Calu3 (cell line): ENCODE measurements at regions not wholly inside any gene's neighbourhood (a gene's known extent, or its start where the extent isn't known, plus 50 kb on each side); places are given as distances from the start of the nearest gene placed in this dataset.

Experiments
- BruUV-seq: library from RNA; stranded (reverse); fragments of 400-500 nt; replicated peaks from 2 replicates; lab custom pipeline; 2021; lab: Mats Ljungman, UMichigan
- CTCF ChIA-PET: fragments of 300-600 bp; sonication (Branson Sonifier 250); formaldehyde crosslinking; loops from one replicate; lab custom pipeline; 2022; ENCODE audit warnings: antibody characterized with exemption; lab: Charles Lee
- DNase-seq: peaks from one replicate; pipeline ENCODE4 v3.0.0; 2022
- H3K27ac Mint-ChIP-seq: one replicate; pipeline ENCODE4 v1.8.0; 2022; ENCODE audit warnings: mixed read lengths; ENCODE audit not compliant: unreplicated experiment
- H3K27me3 Mint-ChIP-seq: one replicate; pipeline ENCODE4 v1.8.0; 2022; ENCODE audit warnings: mixed read lengths; ENCODE audit not compliant: unreplicated experiment
- H3K36me3 Mint-ChIP-seq: one replicate; pipeline ENCODE4 v1.8.0; 2022; ENCODE audit warnings: mild to moderate bottlenecking, moderate library complexity, mixed read lengths; ENCODE audit not compliant: insufficient read depth, unreplicated experiment
- H3K4me1 Mint-ChIP-seq: one replicate; pipeline ENCODE4 v1.8.0; 2022; ENCODE audit warnings: mild to moderate bottlenecking, low read depth, mixed read lengths; ENCODE audit not compliant: unreplicated experiment
- H3K4me3 Mint-ChIP-seq: one replicate; pipeline ENCODE4 v1.8.0; 2022; ENCODE audit warnings: mild to moderate bottlenecking, low read depth, moderate library complexity, mixed read lengths; ENCODE audit not compliant: unreplicated experiment
- H3K9me3 Mint-ChIP-seq: one replicate; pipeline ENCODE4 v1.8.0; 2022; ENCODE audit warnings: low read depth, mixed read lengths; ENCODE audit not compliant: unreplicated experiment
- intact Hi-C: fragments of 100-400 bp; cut with micrococcal nuclease; formaldehyde crosslinking; loops from one replicate; pipeline ENCODE4 v1.10.0; 2022; ENCODE audit not compliant: unreplicated experiment
- TF ChIP-seq, protein P1 (sequence below): fragments of 200-600 bp; IDR thresholded peaks from one replicate; pipeline ENCODE4 v1.8.0; 2022; ENCODE audit warnings: antibody characterized with exemption; ENCODE audit not compliant: unreplicated experiment

DNA sequence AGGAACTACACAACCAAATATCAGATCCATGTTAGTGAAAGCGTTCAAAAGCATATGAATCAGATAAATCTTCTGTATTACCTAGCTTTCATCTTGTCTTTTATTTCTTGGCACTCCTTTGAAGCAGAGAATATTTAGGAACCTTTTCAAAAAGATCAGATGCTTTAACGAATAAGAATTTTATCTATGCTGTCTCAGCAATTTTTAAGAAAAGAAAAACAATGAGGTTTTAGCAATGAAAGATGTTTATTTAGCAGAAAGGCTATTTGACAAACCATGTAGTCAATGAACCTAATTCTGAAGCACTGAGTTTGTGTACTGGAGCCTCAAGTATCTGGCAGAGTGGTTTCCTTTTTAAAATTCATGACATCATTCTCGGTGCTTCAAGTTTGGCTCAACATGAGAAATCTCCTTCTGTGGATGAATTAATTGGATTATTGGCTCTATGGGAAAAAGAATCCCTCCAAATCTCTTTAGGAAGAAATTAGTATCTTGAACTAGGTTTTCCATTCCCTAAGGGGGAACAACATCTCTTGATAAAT is 534.7 kb downstream of the CAAP1 start:
- no peak for DNase-seq
- Mint-ChIP-seq H3K4me3 (no peak overlapping the region), H3K9me3 (peaks cover 6% of the 10 kb centered on the region), H3K27me3 (no peaks in the 10 kb centered on the region), H3K36me3 (no peaks in the 10 kb centered on the region), H3K4me1 (no peaks in the 10 kb centered on the region), H3K27ac (no peak overlapping the region)
- CTCF ChIA-PET = no interaction called here
- TF ChIP-seq, protein P1, sequence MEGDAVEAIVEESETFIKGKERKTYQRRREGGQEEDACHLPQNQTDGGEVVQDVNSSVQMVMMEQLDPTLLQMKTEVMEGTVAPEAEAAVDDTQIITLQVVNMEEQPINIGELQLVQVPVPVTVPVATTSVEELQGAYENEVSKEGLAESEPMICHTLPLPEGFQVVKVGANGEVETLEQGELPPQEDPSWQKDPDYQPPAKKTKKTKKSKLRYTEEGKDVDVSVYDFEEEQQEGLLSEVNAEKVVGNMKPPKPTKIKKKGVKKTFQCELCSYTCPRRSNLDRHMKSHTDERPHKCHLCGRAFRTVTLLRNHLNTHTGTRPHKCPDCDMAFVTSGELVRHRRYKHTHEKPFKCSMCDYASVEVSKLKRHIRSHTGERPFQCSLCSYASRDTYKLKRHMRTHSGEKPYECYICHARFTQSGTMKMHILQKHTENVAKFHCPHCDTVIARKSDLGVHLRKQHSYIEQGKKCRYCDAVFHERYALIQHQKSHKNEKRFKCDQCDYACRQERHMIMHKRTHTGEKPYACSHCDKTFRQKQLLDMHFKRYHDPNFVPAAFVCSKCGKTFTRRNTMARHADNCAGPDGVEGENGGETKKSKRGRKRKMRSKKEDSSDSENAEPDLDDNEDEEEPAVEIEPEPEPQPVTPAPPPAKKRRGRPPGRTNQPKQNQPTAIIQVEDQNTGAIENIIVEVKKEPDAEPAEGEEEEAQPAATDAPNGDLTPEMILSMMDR = no peak
- no TSS peak for BruUV-seq
- intact Hi-C loops = no loop called here

DNA sequence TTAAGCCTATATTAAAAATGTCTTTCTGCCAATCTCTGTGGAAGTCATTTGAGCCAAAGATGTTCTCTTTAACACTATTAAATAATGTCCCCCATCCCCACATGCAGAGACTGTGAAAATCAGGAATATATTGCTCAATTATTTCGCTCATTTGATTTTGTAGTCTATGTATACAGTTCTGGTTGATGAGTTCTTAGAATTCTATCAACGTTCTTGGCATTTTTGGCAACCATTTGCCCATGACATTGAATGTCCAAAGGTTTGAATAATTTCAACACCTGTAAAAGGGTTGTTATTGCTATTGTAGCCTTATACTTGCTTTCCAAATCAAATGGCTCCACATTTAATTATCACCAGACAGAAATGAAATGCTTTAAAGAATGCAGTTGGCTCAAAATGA is 536.1 kb downstream of the CAAP1 start:
- Mint-ChIP-seq H3K36me3 (no peaks in the 10 kb centered on the region), H3K9me3 (peaks cover 13% of the 10 kb centered on the region), H3K27ac (no peak overlapping the region), H3K4me1 (no peaks in the 10 kb centered on the region), H3K27me3 (no peaks in the 10 kb centered on the region), H3K4me3 (no peak overlapping the region)
- TF ChIP-seq, protein P1 = no peak
- no peak for DNase-seq
- BruUV-seq = no TSS peak
- intact Hi-C loops = no loop called here
- CTCF ChIA-PET = no interaction called here

DNA sequence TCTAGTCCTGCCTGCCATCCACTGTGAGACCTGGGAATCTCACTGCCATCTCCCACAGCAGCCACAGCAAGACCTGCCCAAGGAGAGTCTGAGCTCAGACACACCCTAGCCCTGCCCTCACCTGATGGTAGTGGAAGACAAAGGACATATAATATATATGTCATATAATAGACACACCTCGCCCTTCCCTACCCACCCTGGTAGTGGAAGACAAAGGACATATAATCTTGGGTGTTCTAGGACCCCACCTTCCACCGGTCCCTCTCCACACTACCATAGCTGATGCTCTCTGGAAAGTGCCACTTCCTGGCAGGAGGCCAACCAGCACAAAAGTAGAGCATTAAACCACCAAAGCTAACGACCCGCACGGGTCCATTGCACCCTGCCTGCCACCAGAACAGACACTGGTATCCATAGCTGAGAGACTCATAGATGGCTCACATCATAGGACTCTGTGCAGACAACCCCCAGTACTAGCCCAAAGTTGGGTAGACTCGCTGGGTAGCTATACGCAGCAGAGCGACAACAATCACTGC is 545.6 kb downstream of the CAAP1 start:
- TF ChIP-seq, protein P1 = no peak
- no peak overlapping the region for H3K4me3 Mint-ChIP-seq

DNA sequence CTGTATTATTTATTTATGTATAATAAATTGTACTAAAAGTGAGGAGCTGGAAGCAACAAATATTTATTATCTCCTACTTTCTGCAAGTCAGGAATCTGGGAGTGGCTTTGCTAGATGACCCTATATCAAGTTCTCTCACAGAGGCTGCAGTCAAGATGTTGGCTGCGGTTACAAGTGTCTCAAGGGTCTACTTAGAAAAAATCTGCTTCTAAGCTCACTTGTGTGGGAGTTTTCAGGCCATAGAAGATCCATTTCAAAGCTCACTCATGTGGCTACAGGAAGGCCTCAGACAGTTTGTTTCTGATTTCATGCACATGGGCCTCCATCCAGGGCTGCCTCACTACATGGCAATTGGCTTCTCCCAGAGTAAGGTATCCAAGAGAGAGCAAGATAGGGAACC is 551.1 kb downstream of the CAAP1 start:
- no TSS peak for BruUV-seq
- CTCF ChIA-PET = no interaction called here

More for the DNA sequence above, 545.6 kb downstream of the CAAP1 start:
- BruUV-seq = no TSS peak
- no peak overlapping the region for H3K27ac Mint-ChIP-seq
- CTCF ChIA-PET = no interaction called here
- no peaks in the 10 kb centered on the region for H3K27me3 Mint-ChIP-seq
- no peaks in the 10 kb centered on the region for H3K4me1 Mint-ChIP-seq
- no peaks in the 10 kb centered on the region for H3K36me3 Mint-ChIP-seq
- intact Hi-C loops = no loop called here
- DNase-seq = no peak
- H3K9me3 Mint-ChIP-seq = peaks cover 11% of the 10 kb centered on the region

More for the DNA sequence above, 551.1 kb downstream of the CAAP1 start:
- Mint-ChIP-seq H3K36me3 (no peaks in the 10 kb centered on the region), H3K27me3 (no peaks in the 10 kb centered on the region), H3K9me3 (peaks cover 8% of the 10 kb centered on the region), H3K4me1 (no peaks in the 10 kb centered on the region), H3K4me3 (no peak overlapping the region), H3K27ac (no peak overlapping the region)
- TF ChIP-seq, protein P1 = no peak
- DNase-seq = no peak
- intact Hi-C loops = no loop called here
